ENCODE measurements at regions not wholly inside any gene's neighbourhood (a gene's known extent, or its start where the extent isn't known, plus 50 kb on each side); places are given as distances from the start of the nearest gene placed in this dataset.

GRCh38 chr16:11432856-11433395 is 87.7 kb downstream of the RMI2 start (continued):
- TF ChIP-seq JARID2 (CRISPR knock-in tag; IDR thresholded peaks at IDR 0.05; ENCODE audit: insufficient replicate concordance): no peak
- TF ChIP-seq ZNF432 (CRISPR knock-in tag; IDR thresholded peaks at IDR 0.05; ENCODE audit: borderline replicate concordance): no peak
- TF ChIP-seq TOPORS (CRISPR knock-in tag; IDR thresholded peaks at IDR 0.05): no peak
- no peak for TF ChIP-seq KLF12 (CRISPR knock-in tag; IDR thresholded peaks at IDR 0.05; ENCODE audit: borderline replicate concordance)
- peak; percentile 27; the same call in 1 of the 2 replicates for TF ChIP-seq ZC3H13 (CRISPR knock-in tag; IDR thresholded peaks at IDR 0.05)

- BruUV-seq (replicated peaks): no TSS peak
Measured at GRCh38 chr16:11435576-11435975, 90.3 kb downstream of the RMI2 start.

More at GRCh38 chr16:11435576-11435975, 90.3 kb downstream of the RMI2 start:
- 37% methylated on average over 11 of the region's 11 CpGs for WGBS (ENCODE audit: low lambda C conversion rate)
- TF ChIP-seq ZNF335 (CRISPR knock-in tag; IDR thresholded peaks at IDR 0.05): no peak
- no peak for TF ChIP-seq ZBTB38 (CRISPR knock-in tag; IDR thresholded peaks at IDR 0.05)
- TF ChIP-seq ZFX (CRISPR knock-in tag; IDR thresholded peaks at IDR 0.05; ENCODE audit: low read depth): no peak
- TF ChIP-seq MTA3 (CRISPR knock-in tag; IDR thresholded peaks at IDR 0.05): no peak
- TF ChIP-seq, protein P1, sequence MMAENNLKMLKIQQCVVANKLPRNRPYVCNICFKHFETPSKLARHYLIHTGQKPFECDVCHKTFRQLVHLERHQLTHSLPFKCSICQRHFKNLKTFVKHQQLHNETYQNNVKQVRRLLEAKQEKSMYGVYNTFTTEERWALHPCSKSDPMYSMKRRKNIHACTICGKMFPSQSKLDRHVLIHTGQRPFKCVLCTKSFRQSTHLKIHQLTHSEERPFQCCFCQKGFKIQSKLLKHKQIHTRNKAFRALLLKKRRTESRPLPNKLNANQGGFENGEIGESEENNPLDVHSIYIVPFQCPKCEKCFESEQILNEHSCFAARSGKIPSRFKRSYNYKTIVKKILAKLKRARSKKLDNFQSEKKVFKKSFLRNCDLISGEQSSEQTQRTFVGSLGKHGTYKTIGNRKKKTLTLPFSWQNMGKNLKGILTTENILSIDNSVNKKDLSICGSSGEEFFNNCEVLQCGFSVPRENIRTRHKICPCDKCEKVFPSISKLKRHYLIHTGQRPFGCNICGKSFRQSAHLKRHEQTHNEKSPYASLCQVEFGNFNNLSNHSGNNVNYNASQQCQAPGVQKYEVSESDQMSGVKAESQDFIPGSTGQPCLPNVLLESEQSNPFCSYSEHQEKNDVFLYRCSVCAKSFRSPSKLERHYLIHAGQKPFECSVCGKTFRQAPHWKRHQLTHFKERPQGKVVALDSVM (CRISPR knock-in tag; IDR thresholded peaks at IDR 0.05): 0 out of 2 replicates have a peak, but pooled peaks have one; percentile 26
- TF ChIP-seq ZNF367 (CRISPR knock-in tag; IDR thresholded peaks at IDR 0.05; ENCODE audit: borderline replicate concordance): no peak
- in situ Hi-C loops (cut with HindIII; ENCODE audit: extremely low pct_ligation_motif_present, low pct_unique_long_range_greater_than_20kb): no loop called here
- no peak overlapping the region for H3K9ac ChIP-seq (ENCODE audit: insufficient read depth, low read depth, low read length)
- H3K4me3 ChIP-seq (replicated peaks in 1 of 3; ENCODE audit: insufficient read depth in 1 of 3, low read depth in 2 of 3, low read length in 3 of 3): no peak overlapping the region
- H3K9me3 ChIP-seq (ENCODE audit: low read length): peaks cover 8% of the 10 kb centered on the region
- H4K20me1 ChIP-seq (ENCODE audit: insufficient read depth, low read length): no peaks in the 10 kb centered on the region
- no peak overlapping the region for H2AFZ ChIP-seq (ENCODE audit: low read length)
- H3K27me3 ChIP-seq (ENCODE audit: control insufficient read depth in 1 of 2, insufficient read depth in 2 of 2, low read length in 2 of 2): peaks cover 2 to 11% of the 10 kb centered on the region in 2 experiments; a peak in 4 of 5 replicates
- H3K27ac ChIP-seq (ENCODE audit: extremely low read length, insufficient read depth, low read length): no peak overlapping the region
- ChIA-PET CTCF (ENCODE audit: low intra/inter-chr PET ratio, low total read pairs) (no interaction called here), POLR2A (no interaction called here)
- H3K4me1 ChIP-seq (ENCODE audit: insufficient read depth, low read length): peaks cover 27% of the 10 kb centered on the region
- DNase-seq (ENCODE audit: low spot score) (no peak), ATAC-seq (no peak), FAIRE-seq (no peak)
- no peak overlapping the region for H3K4me2 ChIP-seq (ENCODE audit: low read depth, low read length)
- intact Hi-C loops (cut with micrococcal nuclease; ENCODE audit: unreplicated experiment): no loop called here
- H3K79me2 ChIP-seq (ENCODE audit: insufficient read depth, low read length): no peaks in the 10 kb centered on the region
- H3K36me3 ChIP-seq (replicated peaks in 1 of 2; ENCODE audit: control insufficient read depth in 1 of 2, insufficient read depth in 2 of 2, low read length in 2 of 2): no peaks in the 10 kb centered on the region

Measured in HepG2 (cell line).